GM19372 (cell line): ENCODE measurements at regions not wholly inside any gene's neighbourhood (a gene's known extent, or its start where the extent isn't known, plus 50 kb on each side); places are given as distances from the start of the nearest gene placed in this dataset.

Source experiments
- ATAC-seq: cut with Tn5 transposase; IDR thresholded peaks from one replicate; pipeline ENCODE4 v1.9.1; 2021; ENCODE audit warnings: mild to moderate bottlenecking, low read depth, moderate library complexity; ENCODE audit not compliant: unreplicated experiment

DNA sequence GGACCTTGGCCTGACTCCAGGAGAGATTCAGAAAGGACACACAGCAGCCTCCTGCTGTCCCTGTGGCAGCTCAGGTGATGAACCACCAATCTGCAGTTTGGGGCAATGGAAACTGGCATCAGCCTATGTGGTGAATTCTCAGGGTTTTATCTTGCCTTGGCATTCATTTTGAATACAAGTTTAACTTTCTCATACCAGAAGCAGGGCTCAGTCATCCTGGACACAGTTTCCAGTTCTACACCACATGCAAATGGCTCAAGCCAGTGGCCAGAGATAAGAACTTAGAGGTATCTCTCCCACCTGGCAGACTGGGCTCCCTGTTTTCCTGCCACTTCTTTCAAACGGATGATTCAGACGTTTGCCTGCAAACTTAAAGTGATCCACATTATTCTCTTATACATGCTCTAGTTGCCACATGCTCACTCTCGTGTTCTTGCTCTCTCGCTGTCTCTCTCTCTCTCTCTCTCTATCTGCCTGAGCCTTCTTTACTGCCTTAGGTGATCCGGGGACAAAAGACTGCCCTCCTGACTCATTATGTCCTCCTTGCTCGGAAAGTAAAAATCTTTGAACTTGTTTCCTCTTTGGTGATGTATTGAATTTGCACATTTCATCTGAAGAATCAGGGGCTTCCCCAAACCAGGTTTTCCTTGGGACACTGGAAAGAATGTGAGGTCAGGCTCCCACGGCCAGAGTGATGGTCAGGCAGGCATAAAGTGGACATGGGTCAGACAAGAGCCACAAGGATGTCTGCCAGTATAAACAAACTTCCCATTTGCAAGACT lies 99.6 kb upstream of the STT3B start:
- no peak for ATAC-seq

DNA sequence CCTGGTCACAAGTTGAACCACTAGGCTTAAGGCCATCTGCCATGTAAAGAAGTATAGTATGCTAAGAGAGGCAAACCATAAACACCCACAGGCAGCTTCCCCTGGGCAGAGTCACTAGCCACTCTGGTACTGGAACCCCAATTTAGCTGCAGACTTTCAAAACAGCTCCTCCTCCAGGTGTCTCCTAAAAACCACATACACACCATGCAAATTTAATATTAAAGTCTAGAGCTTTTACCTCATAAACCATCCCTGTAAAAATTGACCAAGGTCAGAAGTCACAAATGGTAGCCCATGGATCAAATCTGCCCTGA lies 99.1 kb upstream of the STT3B start:
- ATAC-seq = peak; percentile 48

DNA sequence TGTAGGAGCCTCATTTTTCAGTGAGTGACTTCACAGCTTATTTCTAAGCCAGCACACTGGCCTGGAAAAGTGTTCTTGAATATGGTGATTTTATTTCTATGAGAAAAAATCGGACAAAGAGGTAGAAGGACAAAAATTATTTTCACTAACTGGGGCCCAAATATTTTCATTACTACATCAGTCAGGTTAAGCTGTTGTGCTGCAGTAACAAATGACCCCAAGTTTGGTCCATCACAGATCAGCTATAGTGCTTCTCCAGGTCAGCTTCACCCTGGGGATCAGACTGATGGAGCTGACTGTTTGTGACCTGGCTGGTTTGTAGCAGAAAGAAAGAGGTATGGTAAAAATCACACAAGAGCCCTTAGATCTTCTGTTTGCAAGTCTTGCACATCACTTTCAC lies 97.9 kb upstream of the STT3B start:
- ATAC-seq = no peak

DNA sequence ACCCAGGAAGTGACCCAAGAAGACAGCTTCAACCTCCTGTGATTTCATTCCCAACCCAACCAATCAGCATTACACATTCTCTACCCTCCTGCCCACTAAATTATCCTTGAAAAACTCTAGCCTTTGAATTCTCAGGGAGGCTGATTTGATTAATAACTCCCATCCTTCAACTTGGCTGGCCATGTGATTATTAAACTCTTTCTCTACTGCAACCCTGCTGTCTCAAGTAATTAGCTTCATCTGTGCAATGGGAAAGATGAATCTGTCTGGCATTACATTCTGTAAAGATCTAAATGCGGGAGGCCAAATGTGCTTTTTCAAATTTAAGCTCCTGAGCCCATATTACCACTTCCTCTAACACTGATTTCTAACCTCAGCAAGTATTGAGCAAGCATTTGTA lies 95.9 kb upstream of the STT3B start:
- ATAC-seq = no peak

DNA sequence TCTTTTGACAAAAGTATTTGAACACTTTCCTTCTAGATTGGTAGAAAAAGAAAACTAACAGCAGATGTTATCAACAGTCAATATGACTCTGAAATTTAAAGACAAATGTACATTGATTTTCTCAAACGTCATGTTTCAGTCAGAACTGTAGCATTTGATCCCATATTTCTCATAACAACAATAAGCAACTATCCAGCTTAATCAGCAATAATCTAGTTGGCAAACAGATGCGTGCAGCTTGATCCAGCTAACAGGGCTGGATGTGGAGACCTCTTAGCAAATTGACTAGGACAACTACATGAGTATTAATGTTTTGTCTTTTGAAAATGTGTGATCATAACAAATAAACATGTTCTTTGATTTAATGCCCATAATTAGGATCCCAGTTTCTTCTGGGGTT lies 94.0 kb upstream of the STT3B start:
- ATAC-seq = no peak

DNA sequence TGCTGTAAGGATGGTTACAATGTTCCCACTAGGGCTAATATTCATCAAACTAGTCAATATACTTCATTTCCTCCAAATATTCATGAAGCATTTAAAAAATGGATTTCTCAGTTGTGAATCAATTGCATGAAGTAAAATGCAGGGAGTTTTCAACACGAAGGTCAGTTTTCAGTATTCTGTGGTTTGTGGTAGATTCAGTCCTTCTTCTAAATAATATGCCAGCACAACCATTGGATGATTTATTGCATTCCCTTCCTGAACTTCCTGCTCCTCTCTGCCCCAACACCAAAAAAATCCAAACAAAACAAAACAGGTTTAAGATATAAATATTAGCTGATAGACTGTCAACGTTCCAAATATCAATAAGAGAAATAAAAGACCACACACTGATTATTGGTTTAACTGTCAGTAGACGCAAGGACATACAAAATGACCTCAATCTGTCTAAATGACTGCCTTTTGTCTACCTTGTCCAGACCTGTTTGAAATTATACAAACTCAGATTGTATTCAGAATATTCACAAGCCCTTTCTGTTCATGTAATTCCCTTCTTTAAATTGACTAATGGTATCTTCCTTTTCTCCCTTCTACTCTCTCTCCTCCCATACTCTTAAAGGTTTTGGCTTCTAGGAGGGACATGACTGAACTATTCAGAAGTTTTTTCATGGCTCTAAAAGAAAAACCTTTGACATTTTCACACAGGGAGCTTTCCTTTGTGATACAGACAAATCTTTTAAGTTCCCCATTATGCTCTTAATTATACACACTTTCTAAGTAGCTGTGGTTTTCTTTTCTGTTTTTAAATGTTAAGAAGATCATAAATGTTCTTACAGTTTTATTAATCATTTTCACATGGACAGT lies 92.6 kb upstream of the STT3B start:
- no peak for ATAC-seq

DNA sequence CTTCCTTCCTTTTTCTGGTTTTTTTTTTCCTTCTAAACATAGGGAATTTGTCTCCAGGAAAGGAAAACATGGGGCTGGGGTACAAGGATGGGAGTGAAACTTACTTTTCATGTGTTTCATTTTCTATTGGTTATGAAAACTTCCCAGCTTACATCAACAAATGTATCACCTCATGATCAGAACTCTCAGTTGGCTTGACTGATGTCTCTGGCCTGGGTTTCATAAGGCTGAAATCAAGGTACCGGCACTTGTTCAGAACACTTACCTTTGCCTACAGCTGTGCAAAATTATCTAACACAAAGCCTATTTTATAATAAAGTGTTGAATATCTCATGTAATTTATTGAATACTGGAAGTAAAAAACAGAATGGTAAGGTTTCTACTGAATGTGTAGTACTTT lies 91.8 kb upstream of the STT3B start:
- no peak for ATAC-seq

DNA sequence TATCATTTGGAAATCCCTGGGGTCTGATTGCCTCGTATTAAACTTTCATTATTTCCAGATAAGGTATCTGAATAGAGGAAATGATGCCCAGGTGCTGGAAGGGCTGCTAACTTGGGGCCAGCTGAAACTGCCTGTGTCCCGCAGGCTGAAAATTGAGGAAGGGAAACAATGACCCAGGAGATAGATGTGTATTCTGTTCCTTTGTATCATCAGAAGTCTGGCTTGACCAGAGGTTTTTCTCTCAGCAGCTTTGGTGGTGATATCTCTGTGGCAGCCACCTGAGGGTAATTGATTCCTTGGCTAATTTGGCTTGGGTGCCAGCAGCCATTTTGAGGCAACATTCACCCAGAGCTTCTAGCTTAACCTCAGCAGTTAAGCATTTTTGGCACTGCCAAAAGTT lies 90.0 kb upstream of the STT3B start:
- no peak for ATAC-seq

DNA sequence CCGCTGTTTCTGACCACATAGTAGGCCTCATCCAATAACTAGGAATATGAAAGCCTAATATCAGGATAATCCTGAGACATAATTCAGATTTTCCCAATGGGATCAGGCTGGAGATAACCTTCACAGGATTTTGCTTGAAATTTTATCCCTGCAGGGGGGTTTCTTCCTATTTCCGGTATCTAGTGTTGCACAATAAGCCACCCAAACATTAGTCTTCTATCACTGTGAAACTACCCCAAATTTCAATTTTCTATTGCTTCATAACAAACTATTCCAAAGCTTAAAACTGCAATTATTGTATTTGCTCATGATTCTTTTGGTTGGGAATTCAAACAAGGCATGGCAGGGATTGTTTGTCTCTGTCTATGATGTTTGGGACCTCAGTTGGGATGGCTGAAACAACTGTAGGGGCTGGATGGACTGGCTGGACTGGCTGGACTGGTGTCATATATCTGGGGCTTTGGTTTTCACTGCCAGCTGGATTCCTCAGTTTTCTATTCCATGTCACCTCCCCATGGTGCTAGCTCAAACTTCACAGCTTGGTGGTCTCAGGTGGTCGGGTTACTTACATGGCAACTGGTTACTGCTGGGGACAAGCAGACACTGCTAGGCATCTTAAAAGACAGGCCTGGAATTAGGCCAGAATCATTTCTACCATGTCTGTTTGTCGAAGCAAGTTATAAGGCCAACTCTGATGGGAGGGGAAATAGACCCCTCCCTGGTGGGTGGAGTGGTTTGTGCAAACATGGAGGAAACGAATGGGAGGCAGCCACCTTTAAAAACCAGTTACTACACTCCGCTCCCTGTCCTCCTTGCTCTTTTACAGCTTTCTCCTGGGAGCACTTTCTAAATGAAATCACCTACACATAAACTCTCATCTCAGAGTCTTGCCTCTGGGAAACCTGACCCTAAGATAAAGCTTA lies 88.2 kb upstream of the STT3B start:
- ATAC-seq = no peak

DNA sequence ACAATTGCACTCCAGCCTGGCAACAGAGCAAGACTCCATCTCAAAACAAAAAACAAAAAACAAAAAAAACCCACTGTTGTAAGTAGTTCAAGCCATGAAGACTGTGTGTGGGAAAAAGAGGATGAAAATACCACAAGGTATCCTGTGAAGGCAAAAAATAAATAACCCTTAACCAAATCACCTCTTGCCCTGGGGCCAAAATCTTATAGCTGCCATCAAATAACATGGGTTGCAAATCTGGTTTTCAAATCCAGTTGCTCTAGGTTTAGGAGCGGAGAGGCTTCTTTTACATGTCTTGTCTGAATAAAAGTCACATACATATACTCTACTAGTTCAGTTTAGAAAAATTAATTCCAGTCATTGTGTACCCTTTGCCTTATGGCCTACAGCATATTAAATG lies 87.0 kb upstream of the STT3B start:
- no peak for ATAC-seq

DNA sequence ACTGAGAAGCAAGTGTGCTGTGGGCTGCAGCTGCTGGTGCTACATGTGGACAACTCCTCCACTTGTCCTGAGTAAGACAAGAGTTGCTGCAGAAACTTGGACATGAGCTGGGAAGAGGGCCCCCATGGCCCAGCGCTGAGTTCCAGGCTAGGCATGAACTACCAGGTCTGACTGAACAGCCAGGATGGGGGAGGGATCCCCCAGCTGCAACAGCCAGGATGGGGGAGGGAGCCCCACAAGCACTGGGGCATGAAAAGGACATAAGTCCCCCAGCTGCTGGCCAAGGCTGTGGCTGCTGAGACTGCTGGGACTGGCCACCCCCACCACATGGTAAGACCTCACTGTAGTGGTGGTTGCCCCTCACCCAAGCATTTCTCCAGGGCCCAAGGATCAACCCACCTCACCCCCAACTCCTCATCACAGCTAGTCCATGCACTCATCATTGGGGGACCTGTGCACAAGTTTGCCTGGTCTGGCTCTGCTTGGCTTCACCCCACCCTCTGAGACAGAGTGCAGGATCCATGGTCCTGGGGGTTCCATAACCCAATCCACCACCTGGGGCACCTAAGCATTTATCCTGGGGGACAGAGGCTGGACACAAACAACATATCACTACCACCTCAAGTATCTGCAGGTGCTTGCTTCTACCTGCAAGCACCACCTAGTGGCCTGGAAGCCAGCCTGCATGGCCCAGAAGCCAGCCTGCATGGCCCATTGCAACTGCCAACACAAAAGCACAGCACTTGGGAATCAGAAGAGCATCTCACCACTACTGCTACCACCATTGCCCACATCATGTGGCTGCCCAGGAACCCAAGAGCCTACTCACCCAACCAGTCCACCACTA lies 84.5 kb upstream of the STT3B start:
- ATAC-seq = peak; percentile 78

DNA sequence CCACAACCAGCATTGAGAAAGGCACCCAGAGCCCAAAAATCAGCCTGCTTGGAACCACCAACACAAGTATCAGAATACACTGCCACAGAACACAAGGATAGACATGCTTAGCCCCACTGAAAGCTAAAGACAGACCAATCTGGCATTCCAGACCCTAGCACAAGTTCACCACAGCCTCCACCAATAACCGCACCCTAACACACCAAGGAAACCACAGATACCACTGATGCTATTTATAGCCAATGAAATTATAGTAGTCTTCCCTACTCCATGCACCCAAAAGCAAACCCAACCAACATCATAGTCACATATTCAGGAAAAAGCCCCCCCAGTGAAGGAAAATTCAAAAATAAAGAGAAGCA lies 83.9 kb upstream of the STT3B start:
- peak; percentile 23 for ATAC-seq

DNA sequence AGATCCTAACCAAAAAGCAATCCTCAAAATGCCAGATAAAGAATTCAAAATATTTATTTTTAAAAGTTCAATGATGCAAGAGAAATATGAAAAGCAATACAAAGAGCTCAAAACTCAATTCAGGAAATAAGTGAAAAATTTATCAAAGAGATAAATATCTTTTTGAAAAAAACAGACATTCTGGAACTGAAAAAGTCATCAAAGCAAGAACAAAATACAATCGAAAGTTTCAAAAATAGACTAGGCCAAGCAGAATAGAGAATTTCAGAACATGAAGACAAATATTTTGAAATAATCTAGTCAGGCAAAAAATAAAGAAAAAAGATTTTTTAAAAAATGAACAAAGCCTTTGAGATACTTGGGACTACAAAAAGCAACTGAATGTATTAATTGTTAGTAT lies 83.4 kb upstream of the STT3B start:
- no peak for ATAC-seq

DNA sequence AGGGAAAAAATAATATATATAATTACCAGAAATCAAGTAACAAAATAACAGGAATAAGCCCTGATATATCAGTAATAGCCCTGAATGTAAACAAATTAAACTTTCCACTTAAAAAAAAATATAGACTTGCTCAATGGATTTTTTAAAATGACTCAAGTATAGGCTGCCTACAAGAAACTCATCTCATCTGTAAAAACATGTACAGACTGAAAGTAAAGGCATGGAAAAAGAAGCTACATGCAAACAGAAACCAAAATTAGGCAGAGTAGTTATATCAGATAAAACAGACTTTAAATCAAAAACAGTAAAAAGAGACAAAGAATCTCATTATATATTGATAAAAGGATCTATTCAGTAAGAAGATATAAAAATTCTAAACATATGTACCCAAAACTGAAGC lies 82.4 kb upstream of the STT3B start:
- ATAC-seq = no peak

DNA sequence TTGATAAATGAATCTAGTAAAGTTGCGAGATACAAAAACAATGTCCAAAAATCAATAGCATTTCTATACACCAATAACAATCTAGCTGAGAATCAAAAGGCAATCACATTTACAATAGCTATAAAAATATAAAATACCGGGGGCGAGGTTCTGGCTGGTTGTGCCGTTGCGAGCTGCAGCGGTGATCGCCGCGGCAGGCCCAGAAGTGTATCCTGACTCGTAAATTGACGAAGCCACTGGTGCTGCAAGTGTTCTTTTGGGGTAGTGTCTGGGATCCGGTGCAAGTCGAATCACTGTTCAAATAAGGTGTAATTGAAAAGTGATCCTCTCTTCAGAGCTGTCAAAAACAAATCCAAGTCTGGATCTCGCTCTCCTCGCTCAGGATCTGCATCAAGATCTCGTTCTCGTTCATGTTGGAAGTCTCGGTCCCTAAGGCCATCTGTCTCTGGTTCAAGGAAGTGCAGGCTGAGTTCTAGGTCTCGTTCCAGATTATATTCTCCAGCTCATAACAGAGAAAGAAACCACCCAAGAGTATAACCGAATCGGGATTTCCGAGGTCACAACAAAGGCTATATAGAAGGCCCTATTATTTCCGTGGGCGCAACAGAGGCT lies 80.1 kb upstream of the STT3B start:
- no peak for ATAC-seq

DNA sequence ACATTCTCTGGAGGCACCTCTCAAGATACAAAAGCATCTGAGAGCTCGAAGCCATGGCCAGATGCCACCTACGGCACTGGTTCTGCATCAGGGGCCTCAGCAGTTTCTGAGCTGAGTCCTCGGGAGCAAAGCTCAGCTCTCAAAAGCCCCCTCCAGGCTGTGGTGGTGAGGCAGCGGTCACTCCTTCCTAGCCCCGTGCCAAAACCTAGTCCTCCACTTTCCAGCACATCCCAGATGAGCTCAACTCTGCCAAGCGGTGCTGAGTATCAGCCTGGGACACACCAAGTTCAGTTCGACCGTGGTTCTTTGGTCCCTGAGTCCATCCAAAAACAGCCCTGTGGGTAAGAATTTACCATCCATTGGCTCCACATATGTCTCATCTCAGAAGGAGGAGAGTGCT lies 79.3 kb upstream of the STT3B start:
- ATAC-seq = no peak

DNA sequence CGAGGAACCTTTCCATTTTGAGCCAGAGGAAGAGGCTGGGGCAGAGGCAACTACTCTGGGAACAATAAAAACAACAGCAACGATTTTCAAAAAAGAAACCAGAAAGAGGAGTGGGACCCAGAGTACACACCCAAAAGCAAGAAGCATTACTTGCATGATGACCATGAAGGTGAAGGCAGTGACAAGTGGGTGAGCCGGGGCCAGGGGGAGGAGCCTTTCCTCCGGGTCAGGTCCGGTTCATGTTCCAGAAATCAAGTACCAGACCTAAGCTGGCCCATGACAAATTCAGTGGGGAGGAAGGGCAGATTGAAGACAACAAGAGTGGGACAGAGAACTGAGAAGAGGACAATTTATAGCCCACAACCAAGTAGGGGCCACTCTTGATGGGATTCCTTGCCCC lies 77.2 kb upstream of the STT3B start:
- ATAC-seq = no peak

DNA sequence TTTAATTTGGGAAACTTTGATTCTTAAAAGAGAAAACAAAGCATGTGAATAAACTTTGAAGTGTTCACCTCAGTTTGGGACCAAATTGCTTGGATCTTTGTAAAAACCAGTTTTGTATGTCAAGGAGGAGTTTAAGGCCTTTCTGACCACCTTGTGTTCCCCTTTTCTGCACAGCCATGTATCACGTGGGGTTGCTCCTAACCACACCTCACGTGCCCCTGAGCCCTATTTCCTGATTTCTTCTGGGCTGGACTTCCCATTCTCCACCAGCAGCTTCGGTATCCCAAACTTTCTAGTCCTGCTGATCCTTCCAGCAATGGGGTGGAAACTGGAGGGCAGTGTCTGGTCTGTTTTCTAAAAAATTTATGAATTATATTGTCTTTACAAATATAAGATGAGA lies 76.4 kb upstream of the STT3B start:
- no peak for ATAC-seq

DNA sequence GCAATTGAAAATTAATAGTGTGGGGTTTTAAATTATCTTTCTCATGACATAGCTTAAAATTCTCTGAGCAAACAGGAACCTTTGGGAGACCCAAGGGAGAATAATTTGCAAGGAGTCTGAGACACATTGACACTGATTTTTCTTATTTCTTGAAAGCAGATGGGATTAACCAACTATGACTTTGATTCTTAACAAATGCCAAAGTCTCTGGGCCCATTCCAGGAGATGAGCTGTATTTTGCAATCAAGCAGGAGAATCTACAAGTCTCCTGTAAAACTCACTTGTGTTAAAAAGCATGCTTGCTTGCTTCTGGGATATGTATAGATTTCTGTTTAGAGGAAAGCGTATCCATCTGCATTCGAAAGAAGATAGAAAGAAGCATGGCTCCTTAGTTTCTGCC lies 71.3 kb upstream of the STT3B start:
- ATAC-seq = no peak

DNA sequence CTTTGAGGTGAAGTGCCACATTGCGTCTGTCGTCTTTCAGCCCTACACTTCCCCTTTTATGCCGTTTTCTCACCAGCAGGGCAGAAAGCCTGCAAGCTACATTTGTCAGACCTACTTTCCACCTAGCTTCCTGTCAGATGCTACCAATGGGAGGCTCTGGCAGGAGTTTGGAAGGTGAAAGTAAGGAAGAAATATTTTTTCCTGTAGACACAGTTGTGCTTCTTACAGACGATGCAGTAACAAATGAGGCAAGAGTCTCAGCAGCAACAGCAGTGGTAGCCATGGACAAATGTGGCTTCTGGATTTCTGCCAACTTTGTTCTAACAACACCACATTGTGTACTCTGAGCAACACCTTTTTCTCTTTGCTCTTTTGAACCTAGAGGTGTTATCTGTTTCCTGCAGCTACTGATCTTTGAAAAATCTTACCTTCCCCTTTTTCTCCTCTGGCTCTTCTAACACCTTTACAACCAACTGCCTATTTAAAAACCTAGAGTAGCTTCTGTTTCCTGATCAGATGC lies 70.6 kb upstream of the STT3B start:
- ATAC-seq = peak; percentile 90
